ENCODE measurements at regions not wholly inside any gene's neighbourhood (a gene's known extent, or its start where the extent isn't known, plus 50 kb on each side); places are given as distances from the start of the nearest gene placed in this dataset.

DNA sequence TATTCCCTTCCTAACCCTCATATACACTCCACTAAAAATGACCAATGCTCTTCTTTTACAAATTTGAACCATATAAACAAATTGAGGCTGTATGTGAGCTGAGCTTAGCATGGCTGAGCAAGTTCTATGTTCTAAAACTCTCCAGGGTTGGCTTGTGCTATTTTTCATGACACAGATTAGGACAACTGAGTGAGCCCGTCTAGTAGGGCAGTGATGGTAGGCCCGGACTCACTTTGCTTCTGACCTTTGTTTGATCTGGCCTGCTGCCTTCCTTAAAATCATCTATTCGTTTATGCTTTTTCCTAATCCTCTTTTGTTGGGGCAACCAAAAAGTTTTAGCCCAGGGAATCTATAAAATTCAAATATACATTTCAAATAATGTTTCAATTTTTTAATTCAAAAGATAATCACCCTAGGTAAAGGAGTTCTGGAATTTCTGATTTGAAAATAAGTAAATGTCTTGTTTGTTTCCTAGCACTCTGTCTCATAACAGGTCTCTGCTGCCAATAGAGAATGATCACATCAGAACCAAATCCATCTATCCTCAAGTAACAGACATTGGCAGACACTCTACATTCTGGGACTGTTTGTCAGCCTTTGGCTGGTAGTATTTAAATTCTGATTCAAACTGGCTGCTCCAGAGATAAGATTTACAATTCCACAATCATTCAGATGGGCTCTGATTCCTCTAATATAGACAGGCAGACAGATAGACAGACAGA, 217.0 kb upstream of the TARS1 start:
- DNase-seq (no peak), ATAC-seq (peak; percentile 62 to 96 (median 80))
- intact Hi-C loops (cut with DNase I), result no loop called here
- Histone ChIP-seq H3K9me3 (no peaks in the 10 kb centered on the region), H3K27me3 (ENCODE audit: insufficient read depth in 3 of 3, low read length in 2 of 3) (no peaks in the 10 kb centered on the region), H3K27ac (peak overlapping the region; percentile 63), H3K4me3 (no peak overlapping the region), H3K36me3 (ENCODE audit: insufficient read depth in 1 of 2, low read depth in 1 of 2) (no peaks in the 10 kb centered on the region), H3K4me1 (peaks cover 32% of the 10 kb centered on the region)
- TF ChIP-seq, protein P1, sequence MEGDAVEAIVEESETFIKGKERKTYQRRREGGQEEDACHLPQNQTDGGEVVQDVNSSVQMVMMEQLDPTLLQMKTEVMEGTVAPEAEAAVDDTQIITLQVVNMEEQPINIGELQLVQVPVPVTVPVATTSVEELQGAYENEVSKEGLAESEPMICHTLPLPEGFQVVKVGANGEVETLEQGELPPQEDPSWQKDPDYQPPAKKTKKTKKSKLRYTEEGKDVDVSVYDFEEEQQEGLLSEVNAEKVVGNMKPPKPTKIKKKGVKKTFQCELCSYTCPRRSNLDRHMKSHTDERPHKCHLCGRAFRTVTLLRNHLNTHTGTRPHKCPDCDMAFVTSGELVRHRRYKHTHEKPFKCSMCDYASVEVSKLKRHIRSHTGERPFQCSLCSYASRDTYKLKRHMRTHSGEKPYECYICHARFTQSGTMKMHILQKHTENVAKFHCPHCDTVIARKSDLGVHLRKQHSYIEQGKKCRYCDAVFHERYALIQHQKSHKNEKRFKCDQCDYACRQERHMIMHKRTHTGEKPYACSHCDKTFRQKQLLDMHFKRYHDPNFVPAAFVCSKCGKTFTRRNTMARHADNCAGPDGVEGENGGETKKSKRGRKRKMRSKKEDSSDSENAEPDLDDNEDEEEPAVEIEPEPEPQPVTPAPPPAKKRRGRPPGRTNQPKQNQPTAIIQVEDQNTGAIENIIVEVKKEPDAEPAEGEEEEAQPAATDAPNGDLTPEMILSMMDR (IDR thresholded peaks at IDR 0.05), result no peak
- 15 to 27% (median 19%) methylated on average over 3 of the region's 3 CpGs for WGBS, 3 donors

- WGBS, 3 donors, result 63 to 80% (median 65%) methylated on average over 4 of the region's 4 CpGs
- Histone ChIP-seq H3K4me1 (peaks cover 36% of the 10 kb centered on the region), H3K27me3 (ENCODE audit: insufficient read depth in 3 of 3, low read length in 2 of 3) (no peaks in the 10 kb centered on the region), H3K36me3 (ENCODE audit: insufficient read depth in 1 of 2, low read depth in 1 of 2) (no peaks in the 10 kb centered on the region), H3K9me3 (no peaks in the 10 kb centered on the region), H3K27ac (no peak overlapping the region), H3K4me3 (no peak overlapping the region)
- intact Hi-C loops (cut with DNase I), result no loop called here
- TF ChIP-seq, protein P1 (IDR thresholded peaks at IDR 0.05), result no peak
- peak in 3 of 4 donors; percentile 5 to 35 (median 22) for ATAC-seq
- no peak for DNase-seq
These were observed 216.3 kb upstream of the TARS1 start for GRCh38 chr5:33224285-33224961.

DNA sequence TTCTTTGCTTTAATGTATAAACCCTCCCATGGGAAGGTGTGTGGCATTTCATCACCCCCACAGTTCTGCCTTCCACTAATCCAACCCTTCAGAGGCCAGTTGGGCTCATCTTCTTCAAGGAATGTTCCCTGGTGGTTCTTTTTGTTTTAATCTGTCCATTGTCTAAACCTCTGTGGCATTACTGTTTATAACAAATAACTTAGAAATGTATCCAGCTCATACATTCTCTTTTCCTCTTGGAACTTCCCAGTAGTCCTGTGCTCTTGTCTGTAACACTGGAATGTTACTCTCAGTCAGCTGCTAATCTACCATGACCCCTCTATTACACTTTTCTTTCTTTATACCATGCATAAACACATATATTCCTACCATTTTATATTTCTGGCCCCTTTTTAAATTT, 213.5 kb upstream of the TARS1 start:
- DNase-seq (no peak), ATAC-seq (no peak)
- Histone ChIP-seq H3K27me3 (ENCODE audit: insufficient read depth in 3 of 3, low read length in 2 of 3) (no peaks in the 10 kb centered on the region), H3K4me1 (peaks cover 36% of the 10 kb centered on the region), H3K36me3 (ENCODE audit: insufficient read depth in 1 of 2, low read depth in 1 of 2) (no peaks in the 10 kb centered on the region), H3K27ac (no peak overlapping the region), H3K9me3 (no peaks in the 10 kb centered on the region), H3K4me3 (no peak overlapping the region)
- TF ChIP-seq, protein P1 (IDR thresholded peaks at IDR 0.05), result no peak
- intact Hi-C loops (cut with DNase I), result no loop called here

GRCh38 chr5:33227746-33228145, 213.0 kb upstream of the TARS1 start:
- H3K27ac ChIP-seq, result peak overlapping the region; percentile 24

More at GRCh38 chr5:33227746-33228145, 213.0 kb upstream of the TARS1 start:
- Histone ChIP-seq H3K4me3 (no peak overlapping the region), H3K27me3 (ENCODE audit: insufficient read depth in 3 of 3, low read length in 2 of 3) (no peaks in the 10 kb centered on the region), H3K36me3 (ENCODE audit: insufficient read depth in 1 of 2, low read depth in 1 of 2) (no peaks in the 10 kb centered on the region), H3K9me3 (no peaks in the 10 kb centered on the region), H3K4me1 (peaks cover 38% of the 10 kb centered on the region)
- TF ChIP-seq, protein P1 (IDR thresholded peaks at IDR 0.05), result no peak
- DNase-seq, result no peak
- WGBS, 3 donors, result 54 to 71% (median 60%) methylated on average over 2 of the region's 2 CpGs
- ATAC-seq, result no peak
- intact Hi-C loops (cut with DNase I), result no loop called here
